ENCODE measurements at regions not wholly inside any gene's neighbourhood (a gene's known extent, or its start where the extent isn't known, plus 50 kb on each side); places are given as distances from the start of the nearest gene placed in this dataset.

GRCh38 chr5:172505403-172505759 is 51.1 kb upstream of the SH3PXD2B start:
- TF ChIP-seq CTCF (IDR thresholded peaks at IDR 0.05): no peak
- TF ChIP-seq POLR2AphosphoS5 (IDR thresholded peaks at IDR 0.05; ENCODE audit: low read depth, low read length): no peak
- no peak for TF ChIP-seq REST (IDR thresholded peaks at IDR 0.05; ENCODE audit: insufficient read depth in 1 of 2, low read depth in 2 of 2, low read length in 1 of 2)
- no peak for TF ChIP-seq SIN3A (IDR thresholded peaks at IDR 0.05; ENCODE audit: borderline replicate concordance, insufficient read depth, low read depth, low read length)

All from Panc1 (cell line).